GM12878 (cell line): ENCODE measurements at regions not wholly inside any gene's neighbourhood (a gene's known extent, or its start where the extent isn't known, plus 50 kb on each side); places are given as distances from the start of the nearest gene placed in this dataset.

Source experiments
- ATAC-seq: fragments of 200-7000 bp; cut with Tn5 transposase; 3 replicates; pipeline ENCODE4 v1.9.1; 2020; ENCODE audit warnings: mild to moderate bottlenecking, moderate library complexity
- BruUV-seq: library from RNA; stranded (reverse); fragments of 400-500 nt; replicated peaks from 2 replicates; lab custom pipeline; 2021; lab: Mats Ljungman, UMichigan
- CTCF ChIA-PET: fragments of 300-600 bp; sonication (Branson Sonifier 250); formaldehyde crosslinking; extraction: SDS; loops from one replicate; lab custom pipeline; 2021; ENCODE audit warnings: inconsistent platforms; lab: Yijun Ruan, JAX
- POLR2A ChIA-PET: fragments of 350-600 bp; formaldehyde crosslinking; extraction: SDS; loops from one replicate; lab custom pipeline; 2021; ENCODE audit warnings: inconsistent platforms; lab: Charles Lee
- RAD21 ChIA-PET: fragments of 300-600 bp; sonication (Branson Sonifier 250); formaldehyde crosslinking; loops from one replicate; lab custom pipeline; 2023; ENCODE audit warnings: antibody characterized with exemption; ENCODE audit not compliant: unreplicated experiment; lab: Charles Lee
- SMC1A ChIA-PET: fragments of 300-600 bp; sonication (Branson Sonifier 250); formaldehyde crosslinking; loops from one replicate; lab custom pipeline; 2023; ENCODE audit not compliant: unreplicated experiment, uncharacterized antibody; lab: Charles Lee
- DNase-seq: peaks from one replicate; pipeline ENCODE4 v3.0.0-alpha.2; 2011; ENCODE audit warnings: low read depth, low spot score
- FAIRE-seq: peaks from 3 replicates; lab custom pipeline; 2011; peaks lifted over from hg19 to GRCh38; lab: Jason Lieb, UNC
- H2AFZ ChIP-seq: 2 replicates; pipeline ENCODE4 v1.6.0; 2011; ENCODE audit warnings: low read depth, low read length, control low read depth; ENCODE audit not compliant: control insufficient read depth
- H3K27ac ChIP-seq: 2 replicates; pipeline ENCODE4 v1.5.1; 2011; ENCODE audit warnings: control low read depth; ENCODE audit not compliant: control insufficient read depth, insufficient read depth
- H3K27me3 ChIP-seq, 2 experiments: replicated peaks in 1 of 2; 2 replicates each; pipeline versions ENCODE4 v1.6.0 to v1.6.1; 2011; ENCODE audit warnings: low read length in 1 of 2; ENCODE audit not compliant: control insufficient read depth in 2 of 2, insufficient read depth in 2 of 2
- H3K36me3 ChIP-seq, 2 experiments: 2 replicates each; pipeline ENCODE4 v1.5.1; 2011; ENCODE audit warnings: low read length in 1 of 2; ENCODE audit not compliant: control insufficient read depth in 2 of 2, insufficient read depth in 2 of 2
- H3K4me1 ChIP-seq: 2 replicates; pipeline ENCODE4 v1.6.1; 2011; ENCODE audit warnings: mild to moderate bottlenecking, low read length, moderate library complexity, mixed read lengths; ENCODE audit not compliant: control insufficient read depth, insufficient read depth
- H3K4me2 ChIP-seq: 2 replicates; pipeline ENCODE4 v1.6.0; 2011; ENCODE audit warnings: control low read depth; ENCODE audit not compliant: control insufficient read depth, insufficient read depth
- H3K4me3 ChIP-seq: fragments of 200-600 bp; sonication (generic); 2 replicates; pipeline ENCODE4 v1.5.1; 2016
- H3K79me2 ChIP-seq: 2 replicates; pipeline ENCODE4 v1.6.0; 2011; ENCODE audit warnings: low read length; ENCODE audit not compliant: control insufficient read depth, insufficient read depth
- H3K9ac ChIP-seq: 2 replicates; pipeline ENCODE4 v1.8.0; 2011; ENCODE audit warnings: low read length, control low read depth, mixed read lengths; ENCODE audit not compliant: control insufficient read depth, insufficient read depth
- H3K9me3 ChIP-seq: replicated peaks from 3 replicates; pipeline ENCODE4 v1.5.1; 2011; ENCODE audit warnings: mild to moderate bottlenecking, low read length; ENCODE audit not compliant: control insufficient read depth, insufficient read depth
- H4K20me1 ChIP-seq: 2 replicates; pipeline ENCODE4 v1.6.0; 2011; ENCODE audit not compliant: control insufficient read depth, insufficient read depth
- ATF3 ChIP-seq: IDR thresholded peaks from 2 replicates; pipeline ENCODE4 v1.6.1; 2011; ENCODE audit warnings: low read depth, mild to moderate bottlenecking, low read length, moderate library complexity, borderline replicate concordance; ENCODE audit errors: extremely low read depth
- BHLHE40 ChIP-seq, 2 experiments: fragments of 450-650 bp in 1 of 2; IDR thresholded peaks; 2 replicates each; pipeline ENCODE4 v1.6.1; 2011 to 2017; ENCODE audit warnings: low read depth in 2 of 2, borderline replicate concordance in 1 of 2, improper control_type of control experiment in 1 of 2, low read length in 1 of 2, mild to moderate bottlenecking in 1 of 2
- CREM ChIP-seq: IDR thresholded peaks from 2 replicates; pipeline ENCODE4 v1.6.1; 2014; ENCODE audit warnings: antibody characterized with exemption, low read depth
- E4F1 ChIP-seq: fragments of 450-650 bp; IDR thresholded peaks from 2 replicates; pipeline ENCODE4 v1.6.1; 2018; ENCODE audit warnings: borderline replicate concordance, mild to moderate bottlenecking; ENCODE audit not compliant: partially characterized antibody
- EP300 ChIP-seq, 2 experiments: fragments of 150-350 bp in 1 of 2; IDR thresholded peaks; 2 replicates each; pipeline ENCODE4 v1.6.1; 2011 to 2012; ENCODE audit warnings: low read depth in 2 of 2, low read length in 2 of 2, borderline replicate concordance in 1 of 2, improper control_type of control experiment in 1 of 2, inconsistent platforms in 1 of 2; ENCODE audit not compliant: control insufficient read depth in 1 of 2
- ESRRA ChIP-seq: IDR thresholded peaks from 2 replicates; pipeline ENCODE4 v1.6.1; 2012; ENCODE audit warnings: mild to moderate bottlenecking, low read length, improper control_type of control experiment
- ETV6 ChIP-seq, 2 experiments: fragments of 450-650 bp in 1 of 2; IDR thresholded peaks in 1 of 2; conservative IDR thresholded peaks in 1 of 2; 2 replicates each; pipeline ENCODE4 v1.6.1; 2014; ENCODE audit warnings: antibody characterized with exemption in 1 of 2, borderline replicate concordance in 1 of 2, low read depth in 1 of 2, mild to moderate bottlenecking in 1 of 2, moderate library complexity in 1 of 2
- MYC ChIP-seq: IDR thresholded peaks from 2 replicates; pipeline ENCODE4 v1.6.1; 2011; ENCODE audit warnings: mild to moderate bottlenecking, low read length, moderate library complexity, inconsistent platforms; ENCODE audit not compliant: insufficient read depth, insufficient replicate concordance, insufficient read length, severe bottlenecking
- NFYA ChIP-seq: IDR thresholded peaks from 2 replicates; pipeline ENCODE4 v1.6.1; 2011; ENCODE audit warnings: low read depth, mild to moderate bottlenecking, low read length, improper control_type of control experiment, borderline replicate concordance
- NFYB ChIP-seq: IDR thresholded peaks from 2 replicates; pipeline ENCODE4 v1.6.1; 2011; ENCODE audit warnings: low read depth, mild to moderate bottlenecking, low read length, improper control_type of control experiment, moderate library complexity; ENCODE audit not compliant: insufficient read depth
- NR2C1 ChIP-seq: fragments of 450-650 bp; IDR thresholded peaks from 2 replicates; pipeline ENCODE4 v1.6.1; 2017; ENCODE audit warnings: antibody characterized with exemption, mild to moderate bottlenecking, moderate library complexity
- NR2C2 ChIP-seq: IDR thresholded peaks from 2 replicates; pipeline ENCODE4 v1.6.1; 2011; ENCODE audit warnings: borderline replicate concordance, low read depth; ENCODE audit not compliant: control insufficient read depth, insufficient read length
- POLR2A ChIP-seq: IDR thresholded peaks from 2 replicates; pipeline ENCODE4 v1.6.1; 2011; ENCODE audit warnings: low read depth, mild to moderate bottlenecking, low read length
- RB1 ChIP-seq: fragments of 450-650 bp; formaldehyde crosslinking; IDR thresholded peaks from 2 replicates; pipeline ENCODE4 v1.6.1; 2017; ENCODE audit warnings: mild to moderate bottlenecking, borderline replicate concordance
- RBBP5 ChIP-seq: fragments of 200-600 bp; sonication (generic); conservative IDR thresholded peaks from 2 replicates; pipeline ENCODE4 v1.6.1; 2016
- SP1 ChIP-seq: IDR thresholded peaks from one replicate; pipeline ENCODE4 v1.6.1; 2011; ENCODE audit warnings: low read depth, low read length
- ZBED1 ChIP-seq: IDR thresholded peaks from 2 replicates; pipeline ENCODE4 v1.6.1; 2016; ENCODE audit warnings: borderline replicate concordance
- ZNF274 ChIP-seq: IDR thresholded peaks from one replicate; pipeline ENCODE4 v1.8.0; 2011; ENCODE audit not compliant: insufficient read length, insufficient read depth
- WGBS: methylation state at CpG from one replicate; pipeline ENCODE4 v1.1.6; 2016; ENCODE audit warnings: low lambda C conversion rate; ENCODE audit not compliant: insufficient replicate concordance, insufficient coverage; ENCODE audit errors: missing lambda C conversion rate; 5-methylcytosine and 5-hydroxymethylcytosine counted together
- in situ Hi-C: fragments of 300-500 bp; cut with MboI; formaldehyde crosslinking; loops from 9 replicates; pipeline ENCODE4 v1.14.3; 2018; ENCODE audit warnings: mixed read lengths
- intact Hi-C: fragments of 100-400 bp; cut with micrococcal nuclease; formaldehyde crosslinking; loops from one replicate; pipeline ENCODE4 v1.14.2; 2022; ENCODE audit not compliant: unreplicated experiment

GRCh38 chr4:55177461-55177860, 52.1 kb upstream of the KDR start:
- Histone ChIP-seq H3K27me3 (no peaks in the 10 kb centered on the region), H3K27ac (no peak overlapping the region), H4K20me1 (no peaks in the 10 kb centered on the region), H2AFZ (no peak overlapping the region), H3K9me3 (no peaks in the 10 kb centered on the region), H3K4me1 (no peaks in the 10 kb centered on the region), H3K79me2 (no peaks in the 10 kb centered on the region), H3K9ac (no peak overlapping the region), H3K36me3 (no peaks in the 10 kb centered on the region), H3K4me2 (no peak overlapping the region), H3K4me3 (no peak overlapping the region)
- ChIA-PET POLR2A (no interaction called here), SMC1A (no interaction called here), CTCF (no interaction called here), RAD21 (no interaction called here)
- in situ Hi-C loops (no loop called here), intact Hi-C loops (no loop called here)
- BruUV-seq = no TSS peak
- no peak for TF ChIP-seq CREM
- no peak for TF ChIP-seq E4F1
- no peak for TF ChIP-seq NR2C2
- TF ChIP-seq ZNF274 = no peak
- no peak for TF ChIP-seq NFYA
- TF ChIP-seq ATF3 = no peak
- no peak for TF ChIP-seq NFYB
- TF ChIP-seq ESRRA = no peak
- no peak for TF ChIP-seq SP1
- TF ChIP-seq EP300 (IDR thresholded peaks at IDR 0.05; ENCODE audit: borderline replicate concordance in 1 of 2, control insufficient read depth in 1 of 2, low read depth in 2 of 2, low read length in 2 of 2) = no peak
- no peak for TF ChIP-seq MYC
- no peak for TF ChIP-seq ZBED1
- TF ChIP-seq RB1 = no peak
- TF ChIP-seq POLR2A = no peak
- TF ChIP-seq NR2C1 = no peak
- no peak for TF ChIP-seq BHLHE40 (IDR thresholded peaks at IDR 0.05; ENCODE audit: borderline replicate concordance in 1 of 2, low read depth in 2 of 2, low read length in 1 of 2)
- no peak for TF ChIP-seq ETV6 (conservative IDR thresholded peaks at IDR 0.05 in 1 of 2, IDR thresholded peaks at IDR 0.05 in 1 of 2; ENCODE audit: borderline replicate concordance in 1 of 2, low read depth in 1 of 2)
- no peak for TF ChIP-seq RBBP5
- 26% methylated on average over 4 of the region's 4 CpGs for WGBS
- DNase-seq (no peak), ATAC-seq (no peak), FAIRE-seq (no peak)
